ENCODE measurements at regions not wholly inside any gene's neighbourhood (a gene's known extent, or its start where the extent isn't known, plus 50 kb on each side); places are given as distances from the start of the nearest gene placed in this dataset.

DNA sequence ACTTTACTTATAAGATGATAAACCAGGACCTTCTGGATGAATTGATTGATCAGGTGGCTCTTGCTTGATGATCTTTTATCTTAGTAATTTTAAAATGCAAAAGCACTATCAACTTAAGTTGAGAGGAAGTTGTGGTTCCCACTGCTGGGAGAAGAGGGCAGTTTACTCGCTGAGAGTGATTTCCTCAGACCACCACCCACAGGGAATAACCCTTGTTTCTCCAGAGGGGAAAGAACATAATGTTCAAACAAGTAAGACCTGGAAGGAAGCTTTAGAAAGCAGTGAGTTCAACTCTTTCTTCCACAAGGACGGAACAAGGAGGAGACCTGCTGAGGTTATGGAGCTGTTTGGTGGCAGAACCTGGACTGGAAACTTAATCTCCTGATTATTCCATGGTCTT, 138.7 kb downstream of the FAM204A start:
- TF ChIP-seq POLR2A (IDR thresholded peaks at IDR 0.05; ENCODE audit: low read length) (no peak), HOXB13 (CRISPR knock-in tag; IDR thresholded peaks at IDR 0.05; ENCODE audit: low read depth) (no peak)
- TF ChIP-seq, protein P1, sequence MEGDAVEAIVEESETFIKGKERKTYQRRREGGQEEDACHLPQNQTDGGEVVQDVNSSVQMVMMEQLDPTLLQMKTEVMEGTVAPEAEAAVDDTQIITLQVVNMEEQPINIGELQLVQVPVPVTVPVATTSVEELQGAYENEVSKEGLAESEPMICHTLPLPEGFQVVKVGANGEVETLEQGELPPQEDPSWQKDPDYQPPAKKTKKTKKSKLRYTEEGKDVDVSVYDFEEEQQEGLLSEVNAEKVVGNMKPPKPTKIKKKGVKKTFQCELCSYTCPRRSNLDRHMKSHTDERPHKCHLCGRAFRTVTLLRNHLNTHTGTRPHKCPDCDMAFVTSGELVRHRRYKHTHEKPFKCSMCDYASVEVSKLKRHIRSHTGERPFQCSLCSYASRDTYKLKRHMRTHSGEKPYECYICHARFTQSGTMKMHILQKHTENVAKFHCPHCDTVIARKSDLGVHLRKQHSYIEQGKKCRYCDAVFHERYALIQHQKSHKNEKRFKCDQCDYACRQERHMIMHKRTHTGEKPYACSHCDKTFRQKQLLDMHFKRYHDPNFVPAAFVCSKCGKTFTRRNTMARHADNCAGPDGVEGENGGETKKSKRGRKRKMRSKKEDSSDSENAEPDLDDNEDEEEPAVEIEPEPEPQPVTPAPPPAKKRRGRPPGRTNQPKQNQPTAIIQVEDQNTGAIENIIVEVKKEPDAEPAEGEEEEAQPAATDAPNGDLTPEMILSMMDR (IDR thresholded peaks at IDR 0.05) = no peak
- TF ChIP-seq, protein P2, sequence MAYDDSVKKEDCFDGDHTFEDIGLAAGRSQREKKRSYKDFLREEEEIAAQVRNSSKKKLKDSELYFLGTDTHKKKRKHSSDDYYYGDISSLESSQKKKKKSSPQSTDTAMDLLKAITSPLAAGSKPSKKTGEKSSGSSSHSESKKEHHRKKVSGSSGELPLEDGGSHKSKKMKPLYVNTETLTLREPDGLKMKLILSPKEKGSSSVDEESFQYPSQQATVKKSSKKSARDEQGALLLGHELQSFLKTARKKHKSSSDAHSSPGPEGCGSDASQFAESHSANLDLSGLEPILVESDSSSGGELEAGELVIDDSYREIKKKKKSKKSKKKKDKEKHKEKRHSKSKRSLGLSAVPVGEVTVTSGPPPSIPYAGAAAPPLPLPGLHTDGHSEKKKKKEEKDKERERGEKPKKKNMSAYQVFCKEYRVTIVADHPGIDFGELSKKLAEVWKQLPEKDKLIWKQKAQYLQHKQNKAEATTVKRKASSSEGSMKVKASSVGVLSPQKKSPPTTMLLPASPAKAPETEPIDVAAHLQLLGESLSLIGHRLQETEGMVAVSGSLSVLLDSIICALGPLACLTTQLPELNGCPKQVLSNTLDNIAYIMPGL (CRISPR knock-in tag; IDR thresholded peaks at IDR 0.05; ENCODE audit: borderline replicate concordance) = no peak
